GM13977 (cell line): ENCODE measurements at regions not wholly inside any gene's neighbourhood (a gene's known extent, or its start where the extent isn't known, plus 50 kb on each side); places are given as distances from the start of the nearest gene placed in this dataset.

Experiments used
- DNase-seq: peaks from one replicate; pipeline ENCODE4 v3.0.0; 2012; ENCODE audit warnings: low spot score
- in situ Hi-C: fragments of 300-500 bp; cut with MboI; formaldehyde crosslinking; loops from one replicate; pipeline ENCODE4 v1.12.0; 2022; ENCODE audit warnings: low sequenced_read_pairs, low pct_unique_long_range_greater_than_20kb, mixed read lengths, inconsistent platforms; ENCODE audit not compliant: unreplicated experiment
- TF ChIP-seq, protein P1 (sequence below): IDR thresholded peaks from 2 replicates; pipeline ENCODE4 v1.5.1; 2012; ENCODE audit warnings: mild to moderate bottlenecking, control low read depth; ENCODE audit not compliant: insufficient read depth; ENCODE audit errors: extremely low read depth, missing control alignments

DNA sequence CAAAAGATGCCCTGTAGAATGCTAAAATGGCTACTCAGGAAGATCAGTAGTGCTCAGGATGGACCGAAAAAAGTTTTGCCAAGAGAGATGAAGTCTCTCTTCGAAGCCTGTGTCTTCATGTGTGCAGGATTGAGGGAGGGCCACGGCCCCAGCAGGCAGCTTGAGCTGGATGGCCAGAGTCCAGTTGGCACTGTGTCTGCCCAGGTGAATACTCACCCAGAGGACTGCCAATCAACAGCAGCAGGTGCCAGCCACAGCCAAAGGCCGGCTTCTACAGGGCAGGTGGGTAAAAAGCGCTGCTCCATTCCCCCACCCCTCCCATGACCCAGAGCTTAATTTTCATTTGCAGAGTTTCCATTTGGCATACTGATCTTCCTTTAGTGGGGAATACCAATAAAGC lies 287.9 kb upstream of the ZNF608 start:
- no peak for DNase-seq
- in situ Hi-C loops, result no loop called here
- TF ChIP-seq, protein P1, sequence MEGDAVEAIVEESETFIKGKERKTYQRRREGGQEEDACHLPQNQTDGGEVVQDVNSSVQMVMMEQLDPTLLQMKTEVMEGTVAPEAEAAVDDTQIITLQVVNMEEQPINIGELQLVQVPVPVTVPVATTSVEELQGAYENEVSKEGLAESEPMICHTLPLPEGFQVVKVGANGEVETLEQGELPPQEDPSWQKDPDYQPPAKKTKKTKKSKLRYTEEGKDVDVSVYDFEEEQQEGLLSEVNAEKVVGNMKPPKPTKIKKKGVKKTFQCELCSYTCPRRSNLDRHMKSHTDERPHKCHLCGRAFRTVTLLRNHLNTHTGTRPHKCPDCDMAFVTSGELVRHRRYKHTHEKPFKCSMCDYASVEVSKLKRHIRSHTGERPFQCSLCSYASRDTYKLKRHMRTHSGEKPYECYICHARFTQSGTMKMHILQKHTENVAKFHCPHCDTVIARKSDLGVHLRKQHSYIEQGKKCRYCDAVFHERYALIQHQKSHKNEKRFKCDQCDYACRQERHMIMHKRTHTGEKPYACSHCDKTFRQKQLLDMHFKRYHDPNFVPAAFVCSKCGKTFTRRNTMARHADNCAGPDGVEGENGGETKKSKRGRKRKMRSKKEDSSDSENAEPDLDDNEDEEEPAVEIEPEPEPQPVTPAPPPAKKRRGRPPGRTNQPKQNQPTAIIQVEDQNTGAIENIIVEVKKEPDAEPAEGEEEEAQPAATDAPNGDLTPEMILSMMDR, result no peak

DNA sequence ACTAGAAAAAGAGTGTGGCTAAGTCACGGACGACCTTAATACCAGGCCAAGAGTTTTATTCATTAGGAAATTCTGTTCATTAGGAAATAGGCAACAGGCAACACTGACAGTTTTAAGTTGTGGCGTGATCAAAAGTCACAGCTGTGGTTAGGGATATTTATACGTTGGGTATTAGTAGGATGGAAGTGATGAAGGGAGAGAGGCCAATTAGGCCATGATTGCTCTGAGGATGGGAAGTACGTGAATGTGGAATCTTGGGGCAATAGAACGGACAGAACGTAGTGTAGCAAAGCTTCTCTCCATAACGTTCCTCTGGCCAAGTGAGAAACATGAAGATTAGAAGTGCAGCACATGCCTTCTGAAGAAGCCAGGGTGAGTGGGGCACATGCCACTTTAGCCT lies 290.1 kb upstream of the ZNF608 start:
- TF ChIP-seq, protein P1, result no peak
- in situ Hi-C loops, result no loop called here
- no peak for DNase-seq

DNA sequence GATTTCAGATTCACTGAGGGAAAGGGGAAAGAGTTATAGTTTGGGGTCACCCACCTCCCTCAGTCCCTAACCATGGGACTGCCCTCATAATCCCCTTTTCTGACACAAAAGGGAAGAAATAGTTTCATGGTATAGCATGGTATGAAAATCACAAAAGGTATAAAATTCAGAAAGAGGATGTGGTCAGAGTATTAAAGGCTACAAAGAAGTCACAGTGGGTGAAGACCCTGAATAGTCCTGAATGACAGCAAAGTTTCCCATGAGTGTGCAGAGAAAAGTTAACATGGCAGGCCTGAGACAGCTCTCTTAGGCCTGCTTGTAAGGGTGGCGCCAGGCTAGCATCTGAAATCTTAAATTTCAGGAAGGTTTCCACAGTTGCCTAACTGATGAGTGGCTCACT lies 290.6 kb upstream of the ZNF608 start:
- in situ Hi-C loops, result no loop called here
- peak; percentile 9 for DNase-seq
- TF ChIP-seq, protein P1, result no peak

DNA sequence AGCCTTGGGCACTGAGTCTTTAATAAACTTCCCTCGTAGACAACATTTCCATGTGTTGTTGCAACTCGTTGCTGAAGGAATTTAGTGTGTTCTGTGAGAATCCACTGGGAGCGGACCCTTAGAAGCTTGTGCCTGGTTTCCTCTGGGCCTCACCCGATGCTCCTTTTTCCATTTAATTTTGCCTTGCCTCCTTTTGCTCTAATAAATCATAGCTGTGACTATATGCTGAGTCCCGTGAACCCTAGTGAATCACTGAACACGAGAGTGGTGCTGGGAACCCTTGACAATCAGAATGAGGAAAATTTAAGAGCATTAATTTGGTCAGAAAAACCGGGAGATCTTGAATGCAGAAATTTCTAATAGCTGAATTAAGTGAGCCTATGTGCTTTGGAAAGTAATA lies 291.1 kb upstream of the ZNF608 start:
- TF ChIP-seq, protein P1, result no peak
- no peak for DNase-seq
- in situ Hi-C loops, result no loop called here

DNA sequence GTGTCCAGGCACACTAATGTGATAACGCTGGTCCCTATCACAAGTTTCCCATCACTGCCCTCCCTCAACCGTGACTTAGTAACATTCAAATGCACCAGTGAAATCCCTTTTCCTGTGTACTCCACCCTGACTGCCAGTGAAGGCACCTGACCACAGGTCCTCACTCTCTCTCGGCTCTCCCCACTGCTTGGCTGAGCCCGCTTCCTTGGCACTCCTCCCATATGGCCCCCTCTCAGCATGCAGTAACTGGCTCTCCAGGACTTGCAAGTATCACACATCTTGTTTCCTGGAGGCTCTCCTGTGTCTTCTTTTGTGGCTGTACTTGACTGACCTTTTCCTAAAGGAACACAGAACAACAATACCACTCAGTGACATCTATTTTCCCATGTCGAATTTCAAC lies 292.0 kb upstream of the ZNF608 start:
- TF ChIP-seq, protein P1, result no peak
- in situ Hi-C loops, result no loop called here

DNA sequence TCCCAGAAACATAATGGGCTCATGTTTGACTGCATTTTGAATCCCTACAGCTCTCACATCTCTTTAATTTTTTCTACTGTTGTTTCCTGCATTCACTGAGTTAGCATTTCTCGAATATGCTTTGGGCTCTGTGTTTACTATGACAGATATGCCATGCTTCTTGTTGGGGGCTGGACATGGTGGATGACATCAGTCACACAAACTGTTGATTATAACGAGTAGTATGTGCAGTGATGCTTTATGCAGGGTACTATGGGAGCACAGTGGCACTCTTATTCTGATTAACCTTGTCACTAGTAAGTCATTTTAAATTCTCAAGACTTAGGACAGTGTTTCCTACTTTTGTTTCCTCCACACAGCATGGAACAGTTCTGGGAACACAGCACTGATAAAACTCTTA lies 295.4 kb upstream of the ZNF608 start:
- TF ChIP-seq, protein P1, result no peak
- in situ Hi-C loops, result no loop called here
- DNase-seq, result no peak

More for the DNA sequence above, 292.0 kb upstream of the ZNF608 start:
- no peak for DNase-seq

DNA sequence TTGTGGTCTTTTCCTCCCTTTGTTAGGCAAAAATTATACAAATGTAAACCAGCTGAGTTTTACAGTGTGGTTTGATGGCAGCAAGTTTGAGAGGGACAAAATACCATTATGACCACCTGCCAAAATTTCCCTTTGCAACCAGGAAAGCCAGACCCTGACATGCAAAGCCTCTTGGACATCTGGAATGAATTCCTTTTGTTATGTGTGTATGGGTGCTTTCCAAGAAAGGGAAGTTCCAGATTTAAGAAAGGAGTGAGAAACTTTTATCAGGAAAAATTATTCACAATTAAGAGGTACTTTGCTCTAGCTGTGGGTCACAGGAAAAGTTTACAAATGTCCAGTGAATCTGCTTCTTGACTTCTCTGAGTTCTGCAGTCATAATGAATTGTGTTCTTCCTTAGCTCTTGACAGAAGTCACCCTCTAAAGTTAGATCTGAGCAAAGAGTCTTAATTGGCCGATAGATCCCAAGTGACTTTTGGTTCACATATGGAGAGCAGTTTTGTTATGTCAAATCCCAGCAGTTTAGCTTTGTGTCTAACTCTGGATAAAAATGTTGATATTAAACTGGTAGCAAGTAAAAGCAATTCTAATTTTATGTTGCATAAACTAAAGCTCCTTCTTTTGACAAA lies 295.9 kb upstream of the ZNF608 start:
- DNase-seq, result no peak
- TF ChIP-seq, protein P1, result no peak
- in situ Hi-C loops, result no loop called here
